Prostate gland (tissue), 2 donors: ENCODE measurements at regions not wholly inside any gene's neighbourhood (a gene's known extent, or its start where the extent isn't known, plus 50 kb on each side); places are given as distances from the start of the nearest gene placed in this dataset.

Source experiments
- DNase-seq: peaks from one replicate; pipeline ENCODE4 v3.0.0-alpha.2; 2019; ENCODE audit warnings: low spot score
- H3K27ac ChIP-seq, 2 donors: fragments of 200-600 bp; sonication (generic); 2 replicates each; pipeline ENCODE4 v1.5.1; 2017 to 2019
- H3K27me3 ChIP-seq: fragments of 200-600 bp; sonication (generic); replicated peaks from 2 replicates; pipeline ENCODE4 v1.5.1; 2019; ENCODE audit not compliant: insufficient read depth
- H3K36me3 ChIP-seq, 2 donors: fragments of 200-600 bp; sonication (generic); 1 replicate in 1 of 2; 2 replicates in 1 of 2; pipeline versions ENCODE4 v1.5.1 to v1.8.1; 2017 to 2019
- H3K4me1 ChIP-seq: fragments of 200-600 bp; sonication (generic); replicated peaks from 2 replicates; pipeline ENCODE4 v1.5.1; 2019
- H3K4me3 ChIP-seq, 2 donors: fragments of 200-600 bp; sonication (generic); 2 replicates each; pipeline ENCODE4 v1.5.1; 2017 to 2019
- H3K9me3 ChIP-seq: fragments of 200-600 bp; sonication (generic); 2 replicates; pipeline ENCODE4 v1.5.1; 2017
- POLR2A ChIP-seq: fragments of 450-650 bp; IDR thresholded peaks from one replicate; pipeline ENCODE4 v1.6.1; 2016; ENCODE audit warnings: antibody characterized with exemption, mild to moderate bottlenecking
- POLR2AphosphoS5 ChIP-seq: sonication (generic); formaldehyde crosslinking; IDR thresholded peaks from one replicate; pipeline ENCODE4 v1.6.1; 2017; ENCODE audit warnings: antibody characterized with exemption
- WGBS: methylation state at CpG from one replicate; pipeline ENCODE4 v1.1.5; 2018; 5-methylcytosine and 5-hydroxymethylcytosine counted together
- intact Hi-C: fragments of 100-400 bp; cut with DNase I; formaldehyde crosslinking; loops from one replicate; pipeline ENCODE4 v1.14.2; 2022
- TF ChIP-seq, protein P1 (sequence below), 4 experiments: fragments of 200-600 bp in 2 of 4; fragments of 450-650 bp in 2 of 4; sonication (generic) in 2 of 4; IDR thresholded peaks; 1 replicate in 3 of 4; 2 replicates in 1 of 4; pipeline ENCODE4 v1.5.1; 2016 to 2019; ENCODE audit warnings: antibody characterized with exemption in 4 of 4, mild to moderate bottlenecking in 2 of 4, moderate library complexity in 2 of 4

DNA sequence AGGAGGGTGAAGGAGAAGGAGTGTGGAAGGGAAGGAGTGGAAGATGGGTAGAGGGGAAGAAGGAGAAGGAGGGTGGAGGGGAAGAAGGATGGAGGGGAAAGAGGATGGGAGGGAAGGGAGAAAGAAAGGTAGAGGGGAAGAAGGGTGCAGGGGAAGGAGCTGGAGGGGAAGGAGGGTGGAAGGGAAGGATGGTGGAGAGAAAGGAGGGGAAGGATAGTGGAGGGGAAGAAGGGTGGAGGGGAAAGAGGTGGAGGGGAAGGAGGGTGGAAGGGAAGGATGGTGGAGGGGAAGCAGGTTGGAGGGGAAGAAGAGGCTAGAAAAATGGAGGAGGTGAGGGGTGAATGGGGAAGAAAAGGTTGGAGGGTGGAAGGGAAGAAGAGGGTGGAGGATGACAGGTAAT lies 927.9 kb downstream of the UQCRFS1 start:
- no peak for DNase-seq
- no peaks in the 10 kb centered on the region for H3K36me3 ChIP-seq
- H3K4me3 ChIP-seq: no peak overlapping the region
- H3K9me3 ChIP-seq: no peaks in the 10 kb centered on the region
- no peaks in the 10 kb centered on the region for H3K27me3 ChIP-seq
- peaks cover 11% of the 10 kb centered on the region for H3K4me1 ChIP-seq
- TF ChIP-seq POLR2AphosphoS5 (no peak), POLR2A (no peak)
- TF ChIP-seq, protein P1, sequence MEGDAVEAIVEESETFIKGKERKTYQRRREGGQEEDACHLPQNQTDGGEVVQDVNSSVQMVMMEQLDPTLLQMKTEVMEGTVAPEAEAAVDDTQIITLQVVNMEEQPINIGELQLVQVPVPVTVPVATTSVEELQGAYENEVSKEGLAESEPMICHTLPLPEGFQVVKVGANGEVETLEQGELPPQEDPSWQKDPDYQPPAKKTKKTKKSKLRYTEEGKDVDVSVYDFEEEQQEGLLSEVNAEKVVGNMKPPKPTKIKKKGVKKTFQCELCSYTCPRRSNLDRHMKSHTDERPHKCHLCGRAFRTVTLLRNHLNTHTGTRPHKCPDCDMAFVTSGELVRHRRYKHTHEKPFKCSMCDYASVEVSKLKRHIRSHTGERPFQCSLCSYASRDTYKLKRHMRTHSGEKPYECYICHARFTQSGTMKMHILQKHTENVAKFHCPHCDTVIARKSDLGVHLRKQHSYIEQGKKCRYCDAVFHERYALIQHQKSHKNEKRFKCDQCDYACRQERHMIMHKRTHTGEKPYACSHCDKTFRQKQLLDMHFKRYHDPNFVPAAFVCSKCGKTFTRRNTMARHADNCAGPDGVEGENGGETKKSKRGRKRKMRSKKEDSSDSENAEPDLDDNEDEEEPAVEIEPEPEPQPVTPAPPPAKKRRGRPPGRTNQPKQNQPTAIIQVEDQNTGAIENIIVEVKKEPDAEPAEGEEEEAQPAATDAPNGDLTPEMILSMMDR (IDR thresholded peaks at IDR 0.05): no peak
- intact Hi-C loops: no loop called here
- no peak overlapping the region for H3K27ac ChIP-seq

DNA sequence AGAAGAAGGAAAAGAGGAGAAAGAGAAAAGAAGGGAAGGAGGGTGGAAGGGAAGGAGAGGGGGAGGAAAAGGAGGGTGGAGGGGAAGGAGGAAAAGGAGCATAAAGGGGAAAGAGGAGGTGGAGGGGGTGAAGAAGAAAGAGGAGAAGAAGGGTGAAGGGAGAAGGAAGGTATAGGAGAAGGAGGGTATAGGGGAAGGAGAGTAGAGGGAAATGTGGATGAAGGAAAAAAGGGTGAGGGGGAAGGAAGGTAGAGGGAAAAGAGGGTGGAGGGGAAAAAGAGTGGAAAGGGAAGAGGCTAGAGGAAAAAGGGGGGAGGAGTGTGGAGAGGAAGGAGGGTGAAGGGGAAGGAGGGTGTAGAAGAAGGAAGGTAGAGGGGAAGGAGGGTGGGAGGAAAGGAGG lies 928.6 kb downstream of the UQCRFS1 start:
- no peak for DNase-seq
- peaks cover 11% of the 10 kb centered on the region for H3K4me1 ChIP-seq
- no peak overlapping the region for H3K27ac ChIP-seq
- no peak for TF ChIP-seq POLR2A
- no peak for TF ChIP-seq POLR2AphosphoS5
- TF ChIP-seq, protein P1 (IDR thresholded peaks at IDR 0.05): no peak
- H3K27me3 ChIP-seq: no peaks in the 10 kb centered on the region
- intact Hi-C loops: no loop called here
- no peaks in the 10 kb centered on the region for H3K36me3 ChIP-seq
- no peaks in the 10 kb centered on the region for H3K9me3 ChIP-seq
- no peak overlapping the region for H3K4me3 ChIP-seq

DNA sequence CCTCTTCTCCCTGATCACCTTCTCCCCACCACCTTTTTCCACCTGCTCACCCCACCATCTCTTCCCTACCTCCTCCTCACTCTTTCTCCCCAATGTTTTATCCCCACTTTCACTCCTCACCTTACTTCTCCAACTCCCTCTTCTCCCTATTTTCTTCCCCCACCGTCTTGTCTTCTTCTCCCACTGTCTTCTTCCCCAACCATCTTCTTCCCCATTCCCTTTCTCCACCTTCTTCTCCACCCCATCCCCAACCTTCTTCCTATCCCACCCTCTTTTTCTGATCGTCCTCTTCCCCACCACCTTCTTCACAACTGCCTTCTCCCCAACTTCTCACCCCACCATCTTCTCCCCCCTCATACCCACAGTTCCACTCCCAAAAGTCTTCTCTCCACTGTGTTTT lies 929.4 kb downstream of the UQCRFS1 start:
- no peak overlapping the region for H3K4me3 ChIP-seq
- no peak for DNase-seq
- TF ChIP-seq POLR2A (no peak), POLR2AphosphoS5 (no peak)
- TF ChIP-seq, protein P1 (IDR thresholded peaks at IDR 0.05): no peak
- H3K36me3 ChIP-seq: no peaks in the 10 kb centered on the region
- peaks cover 5% of the 10 kb centered on the region for H3K4me1 ChIP-seq
- H3K27ac ChIP-seq: no peak overlapping the region
- no peaks in the 10 kb centered on the region for H3K27me3 ChIP-seq
- no peaks in the 10 kb centered on the region for H3K9me3 ChIP-seq
- intact Hi-C loops: no loop called here
- WGBS: 97% methylated on average over 2 of the region's 2 CpGs

DNA sequence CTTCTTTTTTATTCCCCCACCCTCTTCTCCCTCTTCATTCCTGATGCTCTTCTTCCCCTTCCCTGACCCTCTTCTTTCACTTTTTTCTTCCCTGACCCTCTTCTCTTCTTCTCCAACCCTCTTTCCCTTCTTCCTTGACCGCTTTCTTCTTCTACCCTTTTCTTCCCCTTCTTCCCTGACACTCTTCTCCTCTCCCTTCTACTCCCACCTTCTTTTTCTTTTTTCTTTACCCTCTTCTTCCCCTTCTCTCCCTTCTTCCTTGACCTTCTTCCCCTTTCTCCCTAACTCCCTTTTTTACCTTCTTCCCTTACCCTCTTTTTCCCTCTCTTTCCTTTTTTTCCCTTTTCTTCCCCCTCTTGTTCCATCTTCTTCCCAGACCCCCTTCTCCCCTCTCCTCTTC lies 931.3 kb downstream of the UQCRFS1 start:
- no peaks in the 10 kb centered on the region for H3K4me1 ChIP-seq
- no peak for DNase-seq
- TF ChIP-seq POLR2AphosphoS5 (no peak), POLR2A (no peak)
- TF ChIP-seq, protein P1 (IDR thresholded peaks at IDR 0.05): no peak

DNA sequence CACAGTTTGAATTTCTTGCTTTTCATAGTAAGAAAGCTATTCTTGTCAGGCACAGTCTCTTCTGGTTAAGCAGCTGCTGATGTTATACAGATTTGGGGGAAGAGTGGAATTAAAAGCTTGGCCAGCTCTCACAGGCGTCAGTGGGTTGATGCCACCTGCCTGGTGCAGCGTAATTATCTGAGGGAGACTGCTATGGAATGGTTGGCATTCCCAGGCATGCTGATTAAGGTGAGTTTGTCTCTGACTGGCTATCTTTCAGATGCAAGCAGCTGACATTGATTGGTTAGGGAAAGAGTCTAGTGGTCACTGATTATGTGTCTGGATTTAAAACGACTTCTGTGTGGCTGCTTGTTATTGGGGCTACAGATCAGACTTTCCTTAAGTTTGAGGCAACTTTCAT lies 948.4 kb downstream of the UQCRFS1 start:
- DNase-seq: no peak
- TF ChIP-seq, protein P1 (IDR thresholded peaks at IDR 0.05): no peak
- TF ChIP-seq POLR2AphosphoS5 (no peak), POLR2A (no peak)
- H3K27ac ChIP-seq: no peak overlapping the region
- H3K4me3 ChIP-seq: no peak overlapping the region
- 35% methylated on average over 3 of the region's 3 CpGs for WGBS
- no peaks in the 10 kb centered on the region for H3K9me3 ChIP-seq
- H3K27me3 ChIP-seq: no peaks in the 10 kb centered on the region
- intact Hi-C loops: no loop called here
- no peaks in the 10 kb centered on the region for H3K36me3 ChIP-seq
- no peaks in the 10 kb centered on the region for H3K4me1 ChIP-seq

More for the DNA sequence above, 931.3 kb downstream of the UQCRFS1 start:
- no peaks in the 10 kb centered on the region for H3K9me3 ChIP-seq
- no peaks in the 10 kb centered on the region for H3K27me3 ChIP-seq
- H3K4me3 ChIP-seq: no peak overlapping the region
- WGBS: 94% methylated on average over 1 of the region's 1 CpG
- intact Hi-C loops: no loop called here
- H3K36me3 ChIP-seq: no peaks in the 10 kb centered on the region
- no peak overlapping the region for H3K27ac ChIP-seq
